ENCODE measurements at regions not wholly inside any gene's neighbourhood (a gene's known extent, or its start where the extent isn't known, plus 50 kb on each side); places are given as distances from the start of the nearest gene placed in this dataset.

DNA sequence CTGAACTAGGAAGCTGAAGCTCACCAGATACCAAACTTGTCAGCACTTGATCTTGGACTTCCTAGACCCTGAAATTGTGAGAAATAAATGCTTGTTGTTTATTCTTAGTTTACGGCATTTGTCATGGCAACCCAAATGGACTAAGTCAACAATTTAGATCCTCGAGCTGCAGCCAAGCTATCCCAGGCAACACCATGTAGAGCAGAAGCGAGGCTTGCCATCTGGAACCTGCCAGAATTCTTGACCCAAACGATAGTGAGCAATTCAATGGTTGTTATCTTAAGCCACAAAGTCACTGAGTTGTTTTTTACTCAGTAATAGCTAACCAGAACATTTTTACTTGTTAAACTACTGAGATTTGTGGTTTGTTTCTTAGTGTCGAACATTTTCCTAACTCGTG, 458.5 kb upstream of the FLRT2 start:
- TF ChIP-seq POLR2AphosphoS5 (IDR thresholded peaks at IDR 0.05) (no peak), CTCF (IDR thresholded peaks at IDR 0.05) (no peak), POLR2A (IDR thresholded peaks at IDR 0.05) (no peak), EP300 (IDR thresholded peaks at IDR 0.05) (no peak)

All from sigmoid colon (tissue), 4 donors.